Right lobe of liver (tissue), 4 donors: ENCODE measurements at regions not wholly inside any gene's neighbourhood (a gene's known extent, or its start where the extent isn't known, plus 50 kb on each side); places are given as distances from the start of the nearest gene placed in this dataset.

Experiments
- CTCF ChIP-seq, 4 donors: fragments of 200-600 bp in 3 of 4; fragments of 450-650 bp in 1 of 4; IDR thresholded peaks; one replicate each; pipeline versions ENCODE4 v1.5.1 to v1.8.0; 2016 to 2022; ENCODE audit warnings: antibody characterized with exemption in 4 of 4, mild to moderate bottlenecking in 2 of 4
- POLR2A ChIP-seq: fragments of 450-650 bp; IDR thresholded peaks from one replicate; pipeline ENCODE4 v1.6.1; 2017; ENCODE audit warnings: antibody characterized with exemption, mild to moderate bottlenecking
- donor health status: DM: no; HTN: no; CAD: no.
- donor health status: DM: no; HTN: no; CAD: no.
- donor health status: DM: no; HTN: yes; CAD: no.

- TF ChIP-seq CTCF (IDR thresholded peaks at IDR 0.05) (no peak), POLR2A (no peak)
Observed at GRCh38 chr6:119895626-119896025, 546.1 kb upstream of the MAN1A1 start.
